HuH-7 (cell line): ENCODE measurements at regions not wholly inside any gene's neighbourhood (a gene's known extent, or its start where the extent isn't known, plus 50 kb on each side); places are given as distances from the start of the nearest gene placed in this dataset.
"Not testable (repeated sequence)": the region's sequence is repeated elsewhere in the genome, so short reads cannot be mapped to it uniquely, and the experiment has no call there.

Experiments
- DNase-seq: peaks from one replicate; pipeline ENCODE4 v3.0.0; 2011; ENCODE audit warnings: low spot score

GRCh38 chr16:73949574-73950320 lies 346.9 kb upstream of the PSMD7 start:
- DNase-seq = no peak

DNA sequence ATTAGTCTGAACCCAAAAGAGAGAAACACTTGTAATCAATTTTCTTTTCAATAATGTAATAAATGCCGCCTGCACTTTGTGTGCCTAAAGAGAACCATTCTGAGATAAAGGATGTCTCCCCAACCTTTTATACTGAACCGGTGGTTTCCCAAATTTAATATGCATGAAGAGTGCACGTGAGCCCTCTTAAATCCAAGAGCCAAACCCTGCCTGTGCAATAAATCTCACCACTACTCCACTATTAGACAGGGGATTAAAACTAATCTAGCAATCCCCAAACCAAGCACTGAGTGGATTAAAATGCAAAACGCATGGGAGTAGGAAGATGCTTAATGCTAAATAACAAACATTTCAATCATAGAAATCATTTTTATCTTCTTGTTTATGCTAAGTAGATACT lies 351.0 kb upstream of the PSMD7 start:
- DNase-seq = no peak

DNA sequence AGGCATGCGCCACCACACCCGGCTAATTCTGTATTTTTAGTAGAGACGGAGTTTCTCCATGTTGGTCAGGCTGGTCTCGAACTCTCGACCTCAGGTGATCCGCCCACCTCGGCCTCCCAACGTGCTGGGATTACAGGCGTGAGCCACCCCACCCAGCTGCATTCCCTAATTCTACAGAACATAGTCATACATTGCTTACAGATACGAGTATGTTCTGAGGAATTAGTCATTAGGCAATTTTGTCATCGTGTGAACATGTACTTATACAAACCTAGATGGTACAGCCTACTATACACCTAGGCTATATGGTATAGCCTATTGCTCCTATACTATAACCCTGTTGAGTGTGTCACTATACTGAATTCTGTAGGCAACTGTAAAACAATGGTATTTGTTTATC lies 353.4 kb upstream of the PSMD7 start:
- not testable (repeated sequence) for DNase-seq

DNA sequence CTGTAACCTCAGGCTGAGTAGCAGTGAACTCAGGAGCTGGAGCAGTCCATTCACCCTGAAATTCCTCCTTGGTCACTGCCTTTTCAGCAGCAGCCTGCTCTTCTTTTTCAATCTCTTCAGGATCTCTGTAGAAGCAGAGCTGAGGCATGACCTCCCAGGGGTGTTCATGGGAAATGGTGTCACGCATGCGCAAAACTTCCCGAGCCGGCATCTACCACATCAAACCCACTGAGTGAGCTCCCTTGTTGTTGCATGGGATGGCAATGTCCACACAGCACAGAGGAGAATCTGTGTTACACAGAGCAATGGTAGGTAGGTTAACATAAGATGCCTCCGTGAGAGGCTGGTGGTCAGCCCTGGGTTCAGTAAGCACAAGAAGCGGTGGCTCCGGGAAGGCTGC lies 355.8 kb upstream of the PSMD7 start:
- DNase-seq = not testable (repeated sequence)

GRCh38 chr16:73923951-73924350 lies 372.7 kb upstream of the PSMD7 start:
- DNase-seq = no peak

GRCh38 chr16:73921295-73921694 lies 375.3 kb upstream of the PSMD7 start:
- DNase-seq = no peak

- DNase-seq = no peak
Observed at GRCh38 chr16:73916829-73917594, 379.6 kb upstream of the PSMD7 start.

- no peak for DNase-seq
Observed at GRCh38 chr16:73915935-73916334, 380.7 kb upstream of the PSMD7 start.

GRCh38 chr16:73915140-73915539 lies 381.5 kb upstream of the PSMD7 start:
- no peak for DNase-seq

DNA sequence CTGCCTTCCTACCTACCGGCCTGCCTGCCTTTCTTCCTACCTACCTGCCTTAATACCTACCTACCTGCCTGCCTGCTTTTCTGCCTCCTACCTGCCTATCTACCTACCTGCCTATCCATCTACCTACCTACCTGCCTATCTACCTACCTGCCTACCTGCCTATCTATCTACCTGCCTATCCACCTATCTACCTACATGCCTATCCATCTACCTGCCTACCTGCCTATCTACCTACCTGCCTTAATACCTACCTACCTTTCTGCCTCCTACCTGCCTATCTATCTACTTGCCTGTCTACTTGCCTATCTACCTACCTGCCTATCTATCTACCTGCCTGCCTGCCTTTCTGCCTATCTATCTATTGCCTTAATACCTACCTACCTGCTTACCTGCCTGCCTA lies 383.8 kb upstream of the PSMD7 start:
- DNase-seq = no peak

GRCh38 chr16:73912281-73912680 lies 384.3 kb upstream of the PSMD7 start:
- DNase-seq = no peak

DNA sequence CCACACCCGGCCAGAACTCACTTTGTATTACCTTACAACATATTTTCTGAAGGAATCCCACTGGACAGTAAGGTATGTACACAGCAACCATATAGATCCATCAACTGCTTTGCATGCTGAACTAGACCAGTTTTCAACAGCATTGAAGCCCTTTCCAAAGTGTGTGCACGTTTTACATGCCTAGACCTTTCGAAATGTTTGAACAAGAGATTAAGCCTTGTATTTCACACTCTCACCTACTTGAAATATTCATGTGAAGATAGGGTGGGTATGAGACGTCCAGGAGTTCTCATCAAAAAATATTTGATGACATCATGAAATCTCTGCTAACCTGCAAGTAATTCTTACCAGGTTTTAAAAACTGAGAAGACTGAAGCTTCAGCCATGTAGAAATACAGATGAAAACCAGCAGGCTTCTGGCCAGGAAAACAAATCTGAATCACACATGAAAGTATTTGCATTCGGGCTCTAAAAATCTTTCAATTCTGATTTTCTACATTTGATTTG lies 387.0 kb upstream of the PSMD7 start:
- DNase-seq = no peak

DNA sequence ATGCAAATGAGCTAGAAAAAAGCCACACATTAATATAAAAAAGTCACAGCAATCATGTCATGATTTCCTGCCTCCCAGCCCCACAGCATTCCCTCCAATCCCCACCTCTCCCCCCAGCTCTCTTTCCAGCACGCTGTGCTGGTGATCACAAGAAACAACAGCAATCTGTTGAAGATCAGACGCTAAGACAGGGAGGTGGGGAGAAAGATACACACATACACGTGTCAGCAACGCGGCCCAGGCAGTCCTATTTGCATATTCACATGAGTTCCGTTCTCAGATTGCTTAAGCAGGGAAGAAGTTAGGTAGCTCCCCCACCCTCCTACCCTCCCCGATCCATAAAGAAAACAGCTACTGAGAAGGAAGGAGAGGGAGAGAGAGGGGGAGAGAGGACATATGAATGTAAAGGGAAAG lies 405.5 kb upstream of the PSMD7 start:
- DNase-seq = no peak

DNA sequence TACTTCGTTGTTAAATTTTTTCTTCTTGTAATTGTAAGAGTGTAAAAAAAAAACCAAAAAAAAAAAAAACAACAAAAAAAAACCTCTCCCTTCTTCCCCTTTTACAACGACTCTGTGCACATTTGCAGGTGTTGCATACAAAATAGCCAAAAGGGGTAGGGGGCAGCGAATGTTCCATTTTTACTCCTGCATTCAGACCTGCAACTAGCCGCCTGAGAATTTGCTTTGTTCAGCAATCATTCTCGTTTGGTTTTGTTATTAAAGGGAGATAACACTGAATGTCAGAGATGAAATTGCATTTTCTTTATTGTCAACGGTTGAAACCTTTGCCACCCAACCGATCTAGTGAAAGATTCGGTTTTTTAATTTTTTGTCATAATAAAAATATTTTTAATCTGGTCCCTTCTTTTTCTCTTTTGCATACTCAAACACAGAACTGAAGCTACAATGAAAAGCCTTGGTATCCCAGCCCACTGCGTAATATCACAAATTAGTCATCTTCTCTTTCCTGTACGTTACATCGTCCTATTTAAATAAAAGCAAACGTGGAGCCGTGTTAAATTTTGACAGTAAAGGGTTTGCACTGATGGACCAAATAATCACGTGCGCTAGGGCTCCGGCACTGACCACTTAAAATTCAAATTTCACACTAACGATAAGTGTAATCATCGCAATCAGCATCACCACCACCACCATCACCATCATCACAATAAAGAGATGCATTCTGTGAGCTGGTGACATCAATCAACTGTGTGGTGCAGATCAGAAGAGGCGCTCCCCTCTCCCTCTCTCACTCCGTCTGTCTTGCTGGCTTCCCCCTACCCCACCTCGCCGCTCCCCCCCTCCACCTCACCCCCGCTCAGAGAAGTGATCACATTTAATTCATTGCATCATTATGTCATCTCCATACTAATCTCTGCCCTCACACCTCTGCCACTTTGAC lies 406.2 kb upstream of the PSMD7 start:
- DNase-seq = no peak

DNA sequence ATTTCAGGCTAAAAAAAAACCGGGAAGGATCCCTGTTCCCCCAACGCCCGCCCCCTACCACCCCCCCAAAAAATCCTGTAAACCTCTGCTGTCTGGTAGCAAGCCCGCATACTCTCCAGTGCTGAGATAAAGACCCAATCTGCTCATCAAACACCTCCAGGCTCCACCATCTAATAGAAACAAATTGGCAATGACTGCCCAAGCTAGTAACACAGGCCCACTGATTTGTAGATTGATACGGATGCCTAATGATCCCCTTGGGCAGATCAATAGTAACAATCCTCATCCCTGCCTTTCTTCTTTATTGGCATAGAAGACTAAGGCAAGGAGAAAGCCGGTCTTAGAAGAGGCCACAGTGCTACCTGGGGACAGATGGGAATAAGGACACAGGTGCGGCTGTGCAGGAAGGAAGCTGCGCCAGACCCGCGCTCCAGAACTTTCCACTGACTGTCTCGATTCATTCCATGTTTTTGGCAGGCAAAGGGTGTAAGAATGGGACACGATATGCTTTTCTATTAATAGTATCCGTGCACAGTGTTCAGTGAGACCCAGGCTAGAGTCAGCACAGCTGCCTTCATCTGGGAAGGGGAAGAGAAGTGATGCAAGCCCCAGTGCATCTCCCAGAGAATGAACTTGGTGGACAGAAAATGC lies 407.6 kb upstream of the PSMD7 start:
- no peak for DNase-seq

GRCh38 chr16:73887911-73888310 lies 408.7 kb upstream of the PSMD7 start:
- no peak for DNase-seq

DNA sequence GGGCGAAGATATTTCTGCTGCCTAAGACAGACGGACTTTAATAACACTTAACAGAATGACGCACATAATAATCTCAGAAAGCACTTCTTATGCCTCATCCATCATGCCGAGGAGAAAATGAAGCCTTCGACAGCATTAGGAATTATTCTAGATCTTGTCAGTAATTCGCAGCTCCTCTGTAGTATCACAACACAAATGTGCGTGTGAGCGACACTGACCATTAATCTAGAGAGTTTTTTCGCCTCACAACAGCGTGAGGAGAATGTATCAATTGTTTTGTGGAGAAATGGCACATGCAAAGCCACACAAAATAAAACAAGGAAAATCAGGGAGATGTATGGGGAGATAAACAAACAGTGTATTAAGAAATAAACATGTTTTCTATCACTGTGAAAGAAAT lies 410.2 kb upstream of the PSMD7 start:
- no peak for DNase-seq

DNA sequence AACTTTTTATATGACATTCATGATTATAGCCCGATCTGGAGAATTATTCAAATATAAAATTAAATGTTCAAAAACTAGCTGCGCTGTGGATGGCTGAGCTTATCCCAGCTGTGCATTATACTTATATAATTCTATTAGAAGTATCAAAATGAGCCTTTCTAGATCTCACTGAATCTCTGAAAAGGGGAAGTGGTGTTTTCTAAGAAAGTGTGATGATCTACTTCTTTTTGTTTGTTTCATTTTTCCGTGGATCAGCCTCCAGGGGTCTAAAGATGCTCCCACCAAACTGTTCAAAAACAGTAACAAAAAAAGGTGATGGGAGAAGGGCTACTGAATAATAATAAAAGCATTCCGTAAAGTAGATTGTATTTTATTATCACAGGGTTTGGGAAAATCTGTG lies 411.3 kb upstream of the PSMD7 start:
- DNase-seq = no peak

GRCh38 chr16:73883841-73884240 lies 412.8 kb upstream of the PSMD7 start:
- DNase-seq = no peak

GRCh38 chr16:73883126-73883525 lies 413.5 kb upstream of the PSMD7 start:
- DNase-seq = no peak

GRCh38 chr16:73882651-73883050 lies 414.0 kb upstream of the PSMD7 start:
- DNase-seq = no peak

DNA sequence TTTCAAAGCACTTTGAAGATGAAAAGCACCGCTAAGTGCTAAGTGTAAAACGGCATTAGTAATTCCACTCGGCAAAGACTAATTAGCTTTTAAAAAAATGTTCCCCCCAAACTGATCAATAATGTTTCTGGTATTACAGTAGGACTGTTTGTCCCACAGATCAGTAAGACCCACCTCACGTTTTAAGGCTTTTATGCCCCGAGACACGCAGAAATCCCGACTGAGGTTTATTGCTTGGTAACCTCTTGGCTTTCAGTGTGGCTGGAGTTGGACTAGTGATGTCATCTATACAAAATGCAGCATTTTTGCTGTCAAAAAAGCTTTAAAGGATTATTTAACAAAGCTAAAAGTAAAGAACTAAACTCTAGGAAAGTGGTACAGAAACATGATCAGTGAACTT lies 414.6 kb upstream of the PSMD7 start:
- DNase-seq = no peak
